ENCODE measurements at regions not wholly inside any gene's neighbourhood (a gene's known extent, or its start where the extent isn't known, plus 50 kb on each side); places are given as distances from the start of the nearest gene placed in this dataset.

DNA sequence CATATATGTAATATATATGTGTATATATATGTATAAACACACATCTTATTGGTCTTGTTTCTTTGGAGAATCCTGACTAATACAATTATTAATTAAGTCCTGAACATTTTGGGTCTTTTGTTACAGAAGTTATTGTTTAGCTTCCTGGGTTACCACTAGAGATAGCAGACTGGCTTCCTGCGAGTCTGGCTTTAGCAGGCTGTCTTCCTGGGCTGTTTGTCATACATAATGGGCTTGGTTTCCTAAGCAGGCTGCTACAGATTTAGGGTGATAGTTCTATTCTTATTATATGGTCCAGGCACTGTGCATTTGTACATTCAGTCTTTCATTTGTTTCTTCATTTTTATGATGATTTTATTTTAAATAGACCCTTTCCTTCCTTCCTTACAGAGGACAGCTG is 312.0 kb upstream of the TMTC4 start:
- peaks cover 25% of the 10 kb centered on the region for H3K4me1 Mint-ChIP-seq
- H3K27me3 Mint-ChIP-seq (ENCODE audit: insufficient read depth, low read depth) = no peaks in the 10 kb centered on the region
- Histone ChIP-seq H3K9ac (no peak overlapping the region), H3K4me1 (peaks cover 8% of the 10 kb centered on the region), H3F3A (ENCODE audit: low read depth) (no peaks in the 10 kb centered on the region), H3K36me3 (no peaks in the 10 kb centered on the region), H3K4me2 (no peak overlapping the region), H3K9me3 (ENCODE audit: low read depth) (no peaks in the 10 kb centered on the region), H4K20me1 (ENCODE audit: low read depth) (no peaks in the 10 kb centered on the region), H3K27me3 (no peaks in the 10 kb centered on the region), H2AFZ (replicated peaks) (no peak overlapping the region), H3K27ac (no peak overlapping the region), H3K4me3 (no peak overlapping the region), H3K79me2 (ENCODE audit: low read depth) (no peaks in the 10 kb centered on the region)
- peak overlapping the region; percentile 47 for H3K27ac Mint-ChIP-seq
- H3K36me3 Mint-ChIP-seq = no peaks in the 10 kb centered on the region
- DNase-seq (ENCODE audit: low spot score) = no peak
- no peak overlapping the region for H3K4me3 Mint-ChIP-seq
- H3K9me3 Mint-ChIP-seq = peaks cover 13% of the 10 kb centered on the region
- TF ChIP-seq EZH2phosphoT487 (IDR thresholded peaks at IDR 0.05) = no peak
- TF ChIP-seq EZH2 (IDR thresholded peaks at IDR 0.05) = no peak
- TF ChIP-seq, protein P1, sequence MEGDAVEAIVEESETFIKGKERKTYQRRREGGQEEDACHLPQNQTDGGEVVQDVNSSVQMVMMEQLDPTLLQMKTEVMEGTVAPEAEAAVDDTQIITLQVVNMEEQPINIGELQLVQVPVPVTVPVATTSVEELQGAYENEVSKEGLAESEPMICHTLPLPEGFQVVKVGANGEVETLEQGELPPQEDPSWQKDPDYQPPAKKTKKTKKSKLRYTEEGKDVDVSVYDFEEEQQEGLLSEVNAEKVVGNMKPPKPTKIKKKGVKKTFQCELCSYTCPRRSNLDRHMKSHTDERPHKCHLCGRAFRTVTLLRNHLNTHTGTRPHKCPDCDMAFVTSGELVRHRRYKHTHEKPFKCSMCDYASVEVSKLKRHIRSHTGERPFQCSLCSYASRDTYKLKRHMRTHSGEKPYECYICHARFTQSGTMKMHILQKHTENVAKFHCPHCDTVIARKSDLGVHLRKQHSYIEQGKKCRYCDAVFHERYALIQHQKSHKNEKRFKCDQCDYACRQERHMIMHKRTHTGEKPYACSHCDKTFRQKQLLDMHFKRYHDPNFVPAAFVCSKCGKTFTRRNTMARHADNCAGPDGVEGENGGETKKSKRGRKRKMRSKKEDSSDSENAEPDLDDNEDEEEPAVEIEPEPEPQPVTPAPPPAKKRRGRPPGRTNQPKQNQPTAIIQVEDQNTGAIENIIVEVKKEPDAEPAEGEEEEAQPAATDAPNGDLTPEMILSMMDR (IDR thresholded peaks at IDR 0.05) = no peak

DNA sequence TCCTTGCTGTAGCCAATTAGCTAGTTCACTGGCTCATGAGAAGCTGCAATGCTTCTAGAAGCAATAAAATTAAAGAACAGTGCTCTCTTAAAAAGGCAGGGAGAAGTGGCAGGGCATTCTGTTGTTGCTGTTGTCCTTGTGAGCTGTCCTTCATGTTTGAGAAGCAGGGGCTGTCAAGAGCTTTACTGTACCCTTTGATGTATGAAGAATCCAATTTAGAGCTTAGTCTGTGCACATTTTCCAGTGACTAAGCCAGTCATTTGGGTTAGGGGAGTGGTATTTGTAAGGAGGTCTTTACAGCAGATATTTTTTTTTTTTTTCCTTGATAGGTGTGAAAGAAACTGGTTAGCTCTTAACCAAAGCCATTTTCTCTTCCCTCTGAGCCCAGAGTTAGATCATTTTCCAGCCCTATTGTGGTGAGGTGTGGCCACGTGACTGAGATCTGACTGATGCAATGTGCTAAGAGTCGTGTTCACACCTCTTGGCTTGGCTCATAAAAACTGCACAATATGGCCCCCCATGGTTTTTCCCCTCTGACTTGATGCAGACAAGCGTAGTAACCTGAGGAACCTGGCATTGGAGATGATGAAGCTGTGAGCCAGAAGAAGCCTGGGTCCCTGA is 309.6 kb upstream of the TMTC4 start:
- H3K9me3 Mint-ChIP-seq = peaks cover 5% of the 10 kb centered on the region
- H3K4me1 Mint-ChIP-seq = peaks cover 32% of the 10 kb centered on the region
- Histone ChIP-seq H3K27ac (no peak overlapping the region), H3K4me3 (no peak overlapping the region), H3F3A (ENCODE audit: low read depth) (no peaks in the 10 kb centered on the region), H2AFZ (replicated peaks) (no peak overlapping the region), H3K9ac (no peak overlapping the region), H3K9me3 (ENCODE audit: low read depth) (no peaks in the 10 kb centered on the region), H3K4me1 (peaks cover 8% of the 10 kb centered on the region), H3K79me2 (ENCODE audit: low read depth) (no peaks in the 10 kb centered on the region), H3K27me3 (no peaks in the 10 kb centered on the region), H3K4me2 (no peak overlapping the region), H3K36me3 (no peaks in the 10 kb centered on the region), H4K20me1 (ENCODE audit: low read depth) (no peaks in the 10 kb centered on the region)
- no peaks in the 10 kb centered on the region for H3K36me3 Mint-ChIP-seq
- H3K4me3 Mint-ChIP-seq = no peak overlapping the region
- TF ChIP-seq, protein P1 (IDR thresholded peaks at IDR 0.05) = no peak
- TF ChIP-seq EZH2phosphoT487 (IDR thresholded peaks at IDR 0.05) (no peak), EZH2 (IDR thresholded peaks at IDR 0.05) (no peak)
- no peak for DNase-seq (ENCODE audit: low spot score)
- no peaks in the 10 kb centered on the region for H3K27me3 Mint-ChIP-seq (ENCODE audit: insufficient read depth, low read depth)
- H3K27ac Mint-ChIP-seq = no peak overlapping the region

DNA sequence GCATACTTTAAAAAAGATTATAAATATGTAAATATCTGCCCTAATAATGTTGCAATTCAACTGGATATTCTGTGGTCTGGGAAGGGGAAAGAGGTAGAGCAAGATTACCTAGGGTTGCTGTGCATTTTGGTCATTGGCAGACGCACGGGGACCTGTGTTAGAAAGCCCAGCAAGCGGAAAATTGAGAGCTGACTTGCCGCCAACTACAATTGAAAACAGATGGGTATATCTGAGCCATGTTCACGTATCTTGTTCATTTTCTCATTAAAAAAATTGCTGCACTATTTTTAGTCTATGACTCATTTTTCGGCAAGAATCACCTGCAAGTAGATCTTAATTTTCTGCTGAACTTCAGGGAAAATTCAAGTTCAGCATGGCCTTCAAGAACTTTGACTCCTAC is 308.5 kb upstream of the TMTC4 start:
- no peaks in the 10 kb centered on the region for H4K20me1 ChIP-seq (ENCODE audit: low read depth)
- no peak for TF ChIP-seq EZH2 (IDR thresholded peaks at IDR 0.05)
- TF ChIP-seq, protein P1 (IDR thresholded peaks at IDR 0.05) = no peak
- no peak for TF ChIP-seq EZH2phosphoT487 (IDR thresholded peaks at IDR 0.05)
- H3K79me2 ChIP-seq (ENCODE audit: low read depth) = no peaks in the 10 kb centered on the region
- no peak overlapping the region for H3K9ac ChIP-seq
- no peak overlapping the region for H3K4me2 ChIP-seq
- H3K4me1 Mint-ChIP-seq = peaks cover 28% of the 10 kb centered on the region
- no peaks in the 10 kb centered on the region for H3F3A ChIP-seq (ENCODE audit: low read depth)
- H3K9me3 ChIP-seq (ENCODE audit: low read depth) = no peaks in the 10 kb centered on the region
- no peaks in the 10 kb centered on the region for H3K36me3 ChIP-seq
- no peak overlapping the region for H3K27ac ChIP-seq
- H3K4me3 ChIP-seq = no peak overlapping the region
- H3K27ac Mint-ChIP-seq = no peak overlapping the region
- no peak overlapping the region for H3K4me3 Mint-ChIP-seq
- H3K36me3 Mint-ChIP-seq = no peaks in the 10 kb centered on the region
- no peak for DNase-seq (ENCODE audit: low spot score)
- H3K27me3 Mint-ChIP-seq (ENCODE audit: insufficient read depth, low read depth) = no peaks in the 10 kb centered on the region
- H2AFZ ChIP-seq (replicated peaks) = no peak overlapping the region
- H3K9me3 Mint-ChIP-seq = peaks cover 5% of the 10 kb centered on the region
- peaks cover 8% of the 10 kb centered on the region for H3K4me1 ChIP-seq
- no peaks in the 10 kb centered on the region for H3K27me3 ChIP-seq
